OCI-LY1 (cell line): ENCODE measurements at regions not wholly inside any gene's neighbourhood (a gene's known extent, or its start where the extent isn't known, plus 50 kb on each side); places are given as distances from the start of the nearest gene placed in this dataset.

ENCODE experiments used
- CTCF ChIP-seq: fragments of 200-600 bp; sonication (generic), shearing (Covaris generic); IDR thresholded peaks from 2 replicates; pipeline ENCODE4 v1.5.1; 2017; ENCODE audit warnings: mild to moderate bottlenecking, antibody characterized with exemption, low read length, moderate library complexity, mixed read lengths
- EZH2 ChIP-seq: fragments of 200-600 bp; sonication (generic), shearing (Covaris generic); IDR thresholded peaks from 2 replicates; pipeline ENCODE4 v1.8.0; 2017; ENCODE audit warnings: borderline replicate concordance, mixed run types, mild to moderate bottlenecking, antibody characterized with exemption, low read length, moderate library complexity, mixed read lengths

- TF ChIP-seq CTCF (no peak), EZH2 (no peak)
These were observed 271.9 kb upstream of the POU1F1 start for GRCh38 chr3:87548271-87548670.
